ENCODE measurements at regions not wholly inside any gene's neighbourhood (a gene's known extent, or its start where the extent isn't known, plus 50 kb on each side); places are given as distances from the start of the nearest gene placed in this dataset.

- no peak for TF ChIP-seq CTCF (IDR thresholded peaks at IDR 0.05)
- no peaks in the 10 kb centered on the region for H3K9me3 ChIP-seq
- intact Hi-C loops (cut with DNase I) = no loop called here
- no peak overlapping the region for H3K27ac ChIP-seq
- no peaks in the 10 kb centered on the region for H3K36me3 ChIP-seq
- H3K4me1 ChIP-seq = no peaks in the 10 kb centered on the region
- H3K4me3 ChIP-seq = no peak overlapping the region
- H3K27me3 ChIP-seq = no peaks in the 10 kb centered on the region
- no peak for DNase-seq (ENCODE audit: low spot score in 2 of 2)
These were observed 304.4 kb downstream of the AASDHPPT start for GRCh38 chr11:106381895-106382294.

- no peak for TF ChIP-seq CTCF (IDR thresholded peaks at IDR 0.05)
- H3K27me3 ChIP-seq = no peaks in the 10 kb centered on the region
- intact Hi-C loops (cut with DNase I) = no loop called here
- H3K9me3 ChIP-seq = no peaks in the 10 kb centered on the region
- no peak overlapping the region for H3K27ac ChIP-seq
- no peak for DNase-seq (ENCODE audit: low spot score in 2 of 2)
- H3K4me1 ChIP-seq = no peaks in the 10 kb centered on the region
- no peaks in the 10 kb centered on the region for H3K36me3 ChIP-seq
- no peak overlapping the region for H3K4me3 ChIP-seq
These were observed 307.0 kb downstream of the AASDHPPT start for GRCh38 chr11:106384429-106384828.

GRCh38 chr11:106386519-106386918, 309.1 kb downstream of the AASDHPPT start:
- no peaks in the 10 kb centered on the region for H3K27me3 ChIP-seq
- no peaks in the 10 kb centered on the region for H3K36me3 ChIP-seq
- no peak for TF ChIP-seq CTCF (IDR thresholded peaks at IDR 0.05)
- H3K9me3 ChIP-seq = no peaks in the 10 kb centered on the region
- H3K27ac ChIP-seq = no peak overlapping the region
- H3K4me3 ChIP-seq = no peak overlapping the region
- H3K4me1 ChIP-seq = no peaks in the 10 kb centered on the region
- intact Hi-C loops (cut with DNase I) = no loop called here
- DNase-seq (ENCODE audit: low spot score in 2 of 2) = no peak

GRCh38 chr11:106389101-106389500, 311.6 kb downstream of the AASDHPPT start:
- H3K9me3 ChIP-seq = no peaks in the 10 kb centered on the region
- H3K36me3 ChIP-seq = no peaks in the 10 kb centered on the region
- no peaks in the 10 kb centered on the region for H3K4me1 ChIP-seq
- H3K27me3 ChIP-seq = no peaks in the 10 kb centered on the region
- TF ChIP-seq CTCF (IDR thresholded peaks at IDR 0.05) = no peak
- no peak overlapping the region for H3K27ac ChIP-seq
- DNase-seq (ENCODE audit: low spot score in 2 of 2) = no peak
- intact Hi-C loops (cut with DNase I) = no loop called here
- no peak overlapping the region for H3K4me3 ChIP-seq

- intact Hi-C loops (cut with DNase I) = no loop called here
- TF ChIP-seq CTCF (IDR thresholded peaks at IDR 0.05) = no peak
- Histone ChIP-seq H3K27ac (no peak overlapping the region), H3K9me3 (no peaks in the 10 kb centered on the region), H3K36me3 (no peaks in the 10 kb centered on the region), H3K4me1 (no peaks in the 10 kb centered on the region), H3K4me3 (no peak overlapping the region), H3K27me3 (no peaks in the 10 kb centered on the region)
- no peak for DNase-seq (ENCODE audit: low spot score in 2 of 2)
These were observed 312.6 kb downstream of the AASDHPPT start for GRCh38 chr11:106390078-106390477.

- no peak for DNase-seq (ENCODE audit: low spot score in 2 of 2)
- Histone ChIP-seq H3K4me3 (no peak overlapping the region), H3K36me3 (no peaks in the 10 kb centered on the region), H3K9me3 (no peaks in the 10 kb centered on the region), H3K27ac (no peak overlapping the region), H3K27me3 (no peaks in the 10 kb centered on the region), H3K4me1 (no peaks in the 10 kb centered on the region)
- intact Hi-C loops (cut with DNase I) = no loop called here
- no peak for TF ChIP-seq CTCF (IDR thresholded peaks at IDR 0.05)
These were observed 314.4 kb downstream of the AASDHPPT start for GRCh38 chr11:106391771-106392420.

All from ascending aorta (tissue), 2 donors.